HEK293 (cell line): ENCODE measurements at regions not wholly inside any gene's neighbourhood (a gene's known extent, or its start where the extent isn't known, plus 50 kb on each side); places are given as distances from the start of the nearest gene placed in this dataset.

Source experiments
- CTCF ChIP-seq: fragments of 450-650 bp; formaldehyde crosslinking; IDR thresholded peaks from 2 replicates; pipeline ENCODE4 v1.5.1; 2016; ENCODE audit warnings: missing biosample characterization, missing genetic modification characterization
- ZNF280D ChIP-seq: fragments of 450-650 bp; formaldehyde crosslinking; IDR thresholded peaks from 2 replicates; pipeline ENCODE4 v1.5.1; 2016; ENCODE audit warnings: missing biosample characterization, missing genetic modification characterization
- ZNF530 ChIP-seq: fragments of 450-650 bp; formaldehyde crosslinking; IDR thresholded peaks from 2 replicates; pipeline ENCODE4 v1.5.1; 2016; ENCODE audit warnings: low read depth, missing biosample characterization, missing genetic modification characterization

GRCh38 chr21:16588433-16588860 lies 858.7 kb downstream of the USP25 start:
- TF ChIP-seq ZNF280D (no peak), CTCF (tag by site-specific recombination) (no peak), ZNF530 (no peak)
